K562 (cell line): ENCODE measurements at regions not wholly inside any gene's neighbourhood (a gene's known extent, or its start where the extent isn't known, plus 50 kb on each side); places are given as distances from the start of the nearest gene placed in this dataset.

Experiments used
- ATAC-seq: fragments of 200-7000 bp; cut with Tn5 transposase; 3 replicates; pipeline ENCODE4 v1.9.1; 2020; ENCODE audit warnings: moderate library complexity
- BruUV-seq: library from RNA; stranded (reverse); fragments of 400-500 nt; replicated peaks from 2 replicates; lab custom pipeline; 2021; lab: Mats Ljungman, UMichigan
- CTCF ChIA-PET: fragments of 300-600 bp; formaldehyde crosslinking; extraction: SDS; loops from one replicate; lab custom pipeline; 2021; ENCODE audit warnings: low intra/inter-chr PET ratio; lab: Yijun Ruan, JAX
- POLR2A ChIA-PET: fragments of 300-600, 350-650 bp; sonication (Branson Sonifier 250); formaldehyde crosslinking; extraction: SDS; loops from one replicate; lab custom pipeline; 2021; ENCODE audit warnings: antibody characterized with exemption, inconsistent platforms; lab: Yijun Ruan, JAX
- DNase-seq, 4 experiments: peaks; one replicate each; pipeline versions ENCODE4 v3.0.0 to v3.0.0-alpha.2; 2011 to 2018; ENCODE audit warnings: low spot score in 3 of 4, mixed read lengths in 3 of 4; ENCODE audit errors: extremely low read depth in 1 of 4
- FAIRE-seq: peaks from 2 replicates; lab custom pipeline; 2011; peaks lifted over from hg19 to GRCh38; lab: Jason Lieb, UNC
- H2AFZ ChIP-seq: 2 replicates; pipeline ENCODE4 v1.6.0; 2011; ENCODE audit warnings: low read depth, low read length, control low read depth, inconsistent platforms
- H3K27ac ChIP-seq: fragments of 200-600 bp; 3 replicates; pipeline ENCODE4 v1.8.0; 2011; ENCODE audit warnings: low read depth, mild to moderate bottlenecking, control low read depth, inconsistent platforms, low read length, moderate library complexity, mixed read lengths; ENCODE audit errors: extremely low read depth
- H3K27me3 ChIP-seq, 2 experiments: fragments of 300-600 bp in 1 of 2; 2 replicates in 1 of 2; 3 replicates in 1 of 2; pipeline versions ENCODE4 v1.6.0 to v1.8.0; 2011; ENCODE audit warnings: inconsistent platforms in 2 of 2, low read length in 2 of 2, mild to moderate bottlenecking in 1 of 2, mixed read lengths in 1 of 2, moderate library complexity in 1 of 2; ENCODE audit not compliant: control insufficient read depth in 2 of 2, insufficient read depth in 2 of 2
- H3K36me3 ChIP-seq: fragments of 300-600 bp; 3 replicates; pipeline ENCODE4 v1.8.0; 2011; ENCODE audit warnings: mild to moderate bottlenecking, low read length, inconsistent platforms; ENCODE audit not compliant: control insufficient read depth, insufficient read depth
- H3K4me1 ChIP-seq, 2 experiments: fragments of 200-600 bp in 1 of 2; replicated peaks in 1 of 2; 2 replicates in 1 of 2; 3 replicates in 1 of 2; pipeline versions ENCODE4 v1.5.1 to v1.8.0; 2011; ENCODE audit warnings: inconsistent platforms in 2 of 2, low read length in 2 of 2, mild to moderate bottlenecking in 1 of 2, mixed read lengths in 1 of 2, moderate library complexity in 1 of 2; ENCODE audit not compliant: control insufficient read depth in 2 of 2, insufficient read depth in 2 of 2
- H3K4me2 ChIP-seq: 2 replicates; pipeline ENCODE4 v1.6.1; 2011; ENCODE audit warnings: low read length, control low read depth, inconsistent platforms, mixed read lengths; ENCODE audit not compliant: insufficient read depth
- H3K4me3 ChIP-seq: fragments of 200-600 bp; sonication (generic), shearing (Covaris generic); 2 replicates; pipeline ENCODE4 v1.5.1; 2016; ENCODE audit warnings: control low read depth, inconsistent platforms
- H3K79me2 ChIP-seq: fragments of 200-600 bp; 3 replicates; pipeline ENCODE4 v1.8.0; 2011; ENCODE audit warnings: low read length, inconsistent platforms; ENCODE audit not compliant: control insufficient read depth, insufficient read depth
- H3K9ac ChIP-seq, 2 experiments: 2 replicates each; pipeline versions ENCODE4 v1.6.0 to v1.6.1; 2011; ENCODE audit warnings: low read depth in 2 of 2, low read length in 2 of 2, control low read depth in 1 of 2, inconsistent platforms in 1 of 2, mild to moderate bottlenecking in 1 of 2, mixed read lengths in 1 of 2; ENCODE audit not compliant: insufficient read depth in 1 of 2
- H3K9me1 ChIP-seq: one replicate; pipeline ENCODE4 v1.6.0; 2011; ENCODE audit warnings: inconsistent platforms, mild to moderate bottlenecking, low read length, moderate library complexity; ENCODE audit not compliant: control insufficient read depth, insufficient read depth
- H3K9me3 ChIP-seq: replicated peaks from 2 replicates; pipeline ENCODE4 v1.5.1; 2011; ENCODE audit warnings: low read depth, low read length, inconsistent platforms; ENCODE audit not compliant: control insufficient read depth, insufficient read depth
- H4K20me1 ChIP-seq: replicated peaks from 2 replicates; pipeline ENCODE4 v1.6.1; 2011; ENCODE audit warnings: low read length, inconsistent platforms, mixed read lengths; ENCODE audit not compliant: control insufficient read depth, insufficient read depth
- ASH1L ChIP-seq: fragments of 450-650 bp; IDR thresholded peaks from 2 replicates; pipeline ENCODE4 v1.6.1; 2018; ENCODE audit warnings: borderline replicate concordance, mild to moderate bottlenecking, low read depth; ENCODE audit not compliant: partially characterized antibody
- L3MBTL2 ChIP-seq: fragments of 450-650 bp; IDR thresholded peaks from 2 replicates; pipeline ENCODE4 v1.6.1; 2016; ENCODE audit warnings: mild to moderate bottlenecking, moderate library complexity
- ZNF217 ChIP-seq: sonication (generic); formaldehyde crosslinking; IDR thresholded peaks from 2 replicates; pipeline ENCODE4 v1.8.0; 2022; ENCODE audit warnings: mild to moderate bottlenecking, missing genetic modification reagents
- ZSCAN32 ChIP-seq: fragments of 450-650 bp; formaldehyde crosslinking; IDR thresholded peaks from 2 replicates; pipeline ENCODE4 v1.4.0; 2020; ENCODE audit warnings: mild to moderate bottlenecking, moderate library complexity
- WGBS: fragments of 100-300 bp; shearing (Covaris generic); methylation state at CpG from one replicate; pipeline ENCODE4 v1.1.6; 2016; ENCODE audit warnings: low coverage, mixed read lengths; ENCODE audit not compliant: insufficient coverage; ENCODE audit errors: missing lambda C conversion rate; 5-methylcytosine and 5-hydroxymethylcytosine counted together
- in situ Hi-C: fragments of 300-500 bp; cut with MboI; formaldehyde crosslinking; loops from 4 replicates; pipeline ENCODE4 v1.15.0; 2018; ENCODE audit warnings: inconsistent platforms, mixed read lengths
- intact Hi-C: fragments of 100-400 bp; cut with micrococcal nuclease; formaldehyde crosslinking; loops from 2 replicates; pipeline ENCODE4 v1.14.2; 2022
- TF ChIP-seq, protein P1 (sequence below): fragments of 200-800 bp; sonication (Bioruptor generic); IDR thresholded peaks from 2 replicates; pipeline ENCODE4 v1.6.1; 2017; ENCODE audit warnings: missing genetic modification characterization, missing compliant biosample characterization

DNA sequence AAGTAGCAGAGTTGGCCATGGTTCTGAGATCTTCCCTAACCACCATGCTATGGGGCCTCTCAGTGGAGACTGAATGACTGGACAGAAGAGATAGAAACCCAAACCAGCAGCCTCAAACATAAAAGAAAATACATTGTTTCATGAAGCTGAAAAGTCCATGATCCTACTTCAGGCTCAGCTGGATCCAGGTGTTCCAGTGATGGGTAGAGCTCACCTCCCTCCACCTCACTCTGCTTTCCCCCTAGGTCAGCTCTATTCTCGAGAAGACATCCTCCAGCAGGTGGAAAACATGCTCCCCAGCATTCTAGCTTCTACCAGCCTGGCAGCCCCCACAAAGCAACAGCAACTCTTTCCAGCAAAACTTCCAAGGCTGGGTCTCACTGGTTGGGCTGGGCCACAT, 132.1 kb downstream of the OAT start (continued):
- TF ChIP-seq, protein P1, sequence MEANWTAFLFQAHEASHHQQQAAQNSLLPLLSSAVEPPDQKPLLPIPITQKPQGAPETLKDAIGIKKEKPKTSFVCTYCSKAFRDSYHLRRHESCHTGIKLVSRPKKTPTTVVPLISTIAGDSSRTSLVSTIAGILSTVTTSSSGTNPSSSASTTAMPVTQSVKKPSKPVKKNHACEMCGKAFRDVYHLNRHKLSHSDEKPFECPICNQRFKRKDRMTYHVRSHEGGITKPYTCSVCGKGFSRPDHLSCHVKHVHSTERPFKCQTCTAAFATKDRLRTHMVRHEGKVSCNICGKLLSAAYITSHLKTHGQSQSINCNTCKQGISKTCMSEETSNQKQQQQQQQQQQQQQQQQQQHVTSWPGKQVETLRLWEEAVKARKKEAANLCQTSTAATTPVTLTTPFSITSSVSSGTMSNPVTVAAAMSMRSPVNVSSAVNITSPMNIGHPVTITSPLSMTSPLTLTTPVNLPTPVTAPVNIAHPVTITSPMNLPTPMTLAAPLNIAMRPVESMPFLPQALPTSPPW: no peak
- TF ChIP-seq ZSCAN32 (CRISPR knock-in tag): no peak
- no peak for TF ChIP-seq ZNF217 (CRISPR knock-in tag)

DNA sequence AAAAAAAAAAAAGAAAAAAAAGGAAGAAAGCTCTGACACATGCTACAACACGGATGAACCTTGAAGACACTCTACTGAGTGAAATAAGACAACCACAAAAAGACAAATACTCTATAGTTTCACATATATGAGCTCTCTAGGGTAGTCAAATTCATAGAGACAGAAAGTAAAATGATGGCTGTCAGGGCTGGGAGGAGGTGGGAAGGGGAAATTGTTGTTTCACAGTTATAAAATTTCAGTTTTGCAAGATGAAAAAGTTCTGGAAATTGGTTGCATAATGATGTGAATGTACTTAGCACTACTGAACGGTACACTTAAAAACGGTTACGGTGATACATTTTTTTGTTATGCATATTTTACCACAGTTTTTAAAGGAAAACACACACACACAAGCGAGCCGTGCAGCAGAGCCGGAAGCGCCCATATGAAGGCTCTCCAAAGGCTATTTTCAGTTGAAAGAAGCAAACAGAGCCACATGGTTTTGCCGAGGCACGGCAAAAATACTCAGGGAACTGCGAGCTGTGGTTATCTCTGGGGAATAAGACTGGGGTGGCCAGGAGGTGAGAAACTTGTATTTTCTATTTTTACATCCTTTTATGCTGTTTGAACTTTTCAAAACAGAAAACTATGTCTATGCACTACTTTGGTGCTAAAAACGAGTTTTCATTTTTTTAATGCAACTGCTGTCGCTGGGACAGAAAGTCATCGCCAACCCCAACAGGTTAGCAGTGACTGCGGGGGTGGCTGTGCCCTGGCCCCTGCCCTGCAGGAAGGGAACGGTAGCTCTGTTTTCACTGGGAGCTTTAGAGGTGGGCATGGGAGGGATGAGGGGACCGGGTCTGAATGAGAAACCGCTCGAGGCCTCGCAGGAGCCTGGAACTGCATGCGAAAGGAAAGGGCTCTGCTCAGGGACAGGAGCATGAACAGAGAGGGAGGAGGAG, 132.9 kb downstream of the OAT start:
- no peaks in the 10 kb centered on the region for H3K79me2 ChIP-seq
- ChIA-PET POLR2A (interaction anchor here (0.6 kb wide), 2 partner anchors 102 to 135 kb away, joined by 3 to 4 read pairs; no protein-coding TSS in a partner anchor), CTCF (no interaction called here)
- H3K9me1 ChIP-seq: peaks cover 2% of the 10 kb centered on the region
- no peak overlapping the region for H3K27ac ChIP-seq
- peaks cover 3 to 15% of the 10 kb centered on the region in 2 experiments; a peak in 3 of 5 replicates for H3K27me3 ChIP-seq
- H3K4me2 ChIP-seq: no peak overlapping the region
- peaks cover 0 to 6% of the 10 kb centered on the region in 2 experiments; a peak in 1 of 5 replicates for H3K4me1 ChIP-seq
- FAIRE-seq: no peak
- 0 out of 2 replicates have a peak, but pooled peaks have one; percentile 15 for TF ChIP-seq L3MBTL2
- no peak for TF ChIP-seq ASH1L
- H3K36me3 ChIP-seq: no peaks in the 10 kb centered on the region
- in situ Hi-C loops (no loop called here), intact Hi-C loops (no loop called here)
- H3K9ac ChIP-seq: no peak overlapping the region
- 9% methylated on average over 17 of the region's 21 CpGs for WGBS
- no peak overlapping the region for H3K4me3 ChIP-seq
- no TSS peak for BruUV-seq
- ATAC-seq: no peak
- DNase-seq: no peak
- H4K20me1 ChIP-seq: no peaks in the 10 kb centered on the region
- no peak overlapping the region for H2AFZ ChIP-seq
- H3K9me3 ChIP-seq: no peaks in the 10 kb centered on the region
